BE2C (cell line): ENCODE measurements at regions not wholly inside any gene's neighbourhood (a gene's known extent, or its start where the extent isn't known, plus 50 kb on each side); places are given as distances from the start of the nearest gene placed in this dataset.

Experiments used
- DNase-seq: peaks from one replicate; pipeline ENCODE4 v3.0.0-alpha.2; 2020
- H3K27me3 ChIP-seq: fragments of 250-450 bp; sonication (Bioruptor Pico); 2 replicates; pipeline ENCODE4 v1.5.1; 2020; ENCODE audit warnings: mild to moderate bottlenecking
- H3K36me3 ChIP-seq: fragments of 250-450 bp; sonication (Bioruptor Pico); 2 replicates; pipeline ENCODE4 v1.5.1; 2020; ENCODE audit warnings: mild to moderate bottlenecking
- H3K4me1 ChIP-seq: fragments of 250-450 bp; sonication (Bioruptor Pico); 2 replicates; pipeline ENCODE4 v1.5.1; 2020
- H3K4me3 ChIP-seq: 2 replicates; pipeline ENCODE4 v1.5.1; 2011; ENCODE audit warnings: low read depth, low read length
- H3K9me3 ChIP-seq: fragments of 250-450 bp; sonication (Bioruptor Pico); 2 replicates; pipeline ENCODE4 v1.5.1; 2020
- TF ChIP-seq, protein P1 (sequence below): IDR thresholded peaks from 2 replicates; pipeline ENCODE4 v1.5.1; 2012; ENCODE audit warnings: mild to moderate bottlenecking, low read depth, low read length

DNA sequence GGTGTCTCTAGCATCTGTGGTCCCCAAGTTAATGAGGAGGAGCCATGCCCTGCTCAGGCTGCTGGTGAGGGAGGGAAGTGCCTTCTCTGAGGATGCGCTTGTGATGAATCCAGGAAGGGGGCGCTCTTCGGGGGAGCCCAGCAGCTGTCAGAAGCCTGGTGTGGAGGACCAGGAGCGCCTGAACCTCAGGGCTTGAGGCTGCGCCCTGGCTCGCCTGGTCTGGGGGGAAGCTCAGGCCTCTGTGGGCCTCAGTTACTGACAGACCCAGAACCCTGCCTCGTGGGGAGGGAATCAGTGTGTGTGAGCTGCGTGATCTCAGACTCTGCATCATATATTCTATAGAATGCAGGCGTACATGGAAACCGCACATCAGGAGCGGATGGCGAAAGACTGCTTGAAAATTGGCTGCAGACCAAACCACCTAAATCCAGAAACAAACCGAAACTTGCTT is 126.1 kb downstream of the SEC14L1 start:
- Histone ChIP-seq H3K36me3 (no peaks in the 10 kb centered on the region), H3K9me3 (no peaks in the 10 kb centered on the region), H3K4me3 (no peak overlapping the region), H3K27me3 (no peaks in the 10 kb centered on the region), H3K4me1 (no peaks in the 10 kb centered on the region)
- TF ChIP-seq, protein P1, sequence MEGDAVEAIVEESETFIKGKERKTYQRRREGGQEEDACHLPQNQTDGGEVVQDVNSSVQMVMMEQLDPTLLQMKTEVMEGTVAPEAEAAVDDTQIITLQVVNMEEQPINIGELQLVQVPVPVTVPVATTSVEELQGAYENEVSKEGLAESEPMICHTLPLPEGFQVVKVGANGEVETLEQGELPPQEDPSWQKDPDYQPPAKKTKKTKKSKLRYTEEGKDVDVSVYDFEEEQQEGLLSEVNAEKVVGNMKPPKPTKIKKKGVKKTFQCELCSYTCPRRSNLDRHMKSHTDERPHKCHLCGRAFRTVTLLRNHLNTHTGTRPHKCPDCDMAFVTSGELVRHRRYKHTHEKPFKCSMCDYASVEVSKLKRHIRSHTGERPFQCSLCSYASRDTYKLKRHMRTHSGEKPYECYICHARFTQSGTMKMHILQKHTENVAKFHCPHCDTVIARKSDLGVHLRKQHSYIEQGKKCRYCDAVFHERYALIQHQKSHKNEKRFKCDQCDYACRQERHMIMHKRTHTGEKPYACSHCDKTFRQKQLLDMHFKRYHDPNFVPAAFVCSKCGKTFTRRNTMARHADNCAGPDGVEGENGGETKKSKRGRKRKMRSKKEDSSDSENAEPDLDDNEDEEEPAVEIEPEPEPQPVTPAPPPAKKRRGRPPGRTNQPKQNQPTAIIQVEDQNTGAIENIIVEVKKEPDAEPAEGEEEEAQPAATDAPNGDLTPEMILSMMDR = peak; percentile 19; the same call in 1 of the 2 replicates
- DNase-seq = no peak

DNA sequence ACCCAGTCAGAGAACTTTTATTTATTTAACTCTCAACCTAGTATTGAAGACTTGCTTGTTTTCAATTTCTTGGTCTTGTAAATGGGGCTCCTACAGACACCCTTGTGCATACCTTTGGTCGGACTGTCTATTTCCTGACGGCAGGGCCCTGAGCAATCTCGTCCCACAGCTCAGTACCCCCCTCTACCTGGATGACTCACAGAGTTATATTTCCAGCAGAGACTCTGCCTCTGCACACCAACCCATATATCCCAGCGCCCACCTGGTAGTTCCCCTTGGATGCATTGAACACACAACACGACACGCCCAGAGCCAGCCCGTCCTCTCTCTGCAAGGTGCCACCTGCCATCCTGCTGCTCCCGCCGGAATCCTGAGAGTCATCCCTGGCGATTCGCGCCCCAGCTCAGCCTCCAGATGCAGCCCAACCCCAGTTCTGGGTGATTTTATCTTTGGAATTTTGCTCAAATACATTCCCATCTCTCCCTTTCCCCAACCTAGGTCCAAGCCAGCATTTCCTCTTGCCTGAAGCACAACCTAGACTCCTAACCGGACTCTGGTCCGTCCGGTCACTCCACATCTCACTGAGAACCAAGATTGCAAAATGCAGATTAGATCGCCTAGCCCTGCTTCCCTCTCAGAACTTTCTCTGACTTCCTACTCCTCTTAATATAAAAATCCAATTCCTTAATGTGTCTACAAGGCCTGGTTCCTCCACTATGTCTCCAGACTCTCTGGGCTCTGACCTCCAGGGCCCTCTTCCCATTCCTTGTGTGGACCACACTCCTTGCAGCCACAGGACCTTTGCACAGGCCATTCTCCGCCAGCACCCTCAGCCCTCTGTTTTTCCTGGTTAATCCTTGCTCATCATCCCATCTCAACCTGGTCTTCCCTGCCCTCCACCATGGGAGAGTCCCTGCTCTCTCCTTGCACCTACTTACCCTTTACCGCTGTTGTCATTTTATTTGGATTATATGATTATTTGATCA is 129.2 kb downstream of the SEC14L1 start:
- no peak for DNase-seq
- H3K36me3 ChIP-seq = no peaks in the 10 kb centered on the region
- TF ChIP-seq, protein P1 = no peak
- no peaks in the 10 kb centered on the region for H3K9me3 ChIP-seq
- H3K4me1 ChIP-seq = no peaks in the 10 kb centered on the region
- no peak overlapping the region for H3K4me3 ChIP-seq
- H3K27me3 ChIP-seq = no peaks in the 10 kb centered on the region

DNA sequence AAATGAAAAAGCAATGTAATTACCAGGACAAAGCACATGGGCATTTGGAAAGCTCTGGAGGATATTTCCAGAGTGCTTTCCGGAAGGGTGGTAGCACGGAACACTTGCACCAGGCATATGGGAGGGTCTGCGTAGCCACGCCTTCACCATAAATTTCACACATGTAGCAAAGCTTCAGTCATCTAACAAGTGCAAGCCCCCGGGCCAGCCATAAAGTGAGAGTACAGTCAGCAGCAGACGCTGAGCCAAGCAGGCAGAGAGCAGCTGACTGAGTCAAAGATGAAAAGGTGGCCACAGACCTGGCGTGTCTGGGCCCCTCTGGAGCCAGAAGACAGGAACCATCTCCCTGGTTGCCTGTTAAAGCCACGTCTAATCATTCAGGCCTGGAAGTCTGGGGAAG is 130.6 kb downstream of the SEC14L1 start:
- DNase-seq = no peak
- Histone ChIP-seq H3K4me1 (no peaks in the 10 kb centered on the region), H3K27me3 (no peaks in the 10 kb centered on the region), H3K9me3 (no peaks in the 10 kb centered on the region), H3K36me3 (no peaks in the 10 kb centered on the region), H3K4me3 (no peak overlapping the region)
- TF ChIP-seq, protein P1 = no peak

- no peaks in the 10 kb centered on the region for H3K27me3 ChIP-seq
- H3K4me3 ChIP-seq = no peak overlapping the region
- TF ChIP-seq, protein P1 = no peak
- DNase-seq = no peak
- H3K36me3 ChIP-seq = no peaks in the 10 kb centered on the region
- no peaks in the 10 kb centered on the region for H3K4me1 ChIP-seq
- no peaks in the 10 kb centered on the region for H3K9me3 ChIP-seq
Measured at GRCh38 chr17:77273397-77274085, 132.8 kb downstream of the SEC14L1 start.

- Histone ChIP-seq H3K9me3 (no peaks in the 10 kb centered on the region), H3K36me3 (no peaks in the 10 kb centered on the region), H3K4me3 (no peak overlapping the region), H3K4me1 (no peaks in the 10 kb centered on the region), H3K27me3 (no peaks in the 10 kb centered on the region)
- TF ChIP-seq, protein P1 = no peak
- DNase-seq = no peak
Measured at GRCh38 chr17:77274096-77274845, 133.5 kb downstream of the SEC14L1 start.
